GM12874 (cell line): ENCODE measurements at regions not wholly inside any gene's neighbourhood (a gene's known extent, or its start where the extent isn't known, plus 50 kb on each side); places are given as distances from the start of the nearest gene placed in this dataset.

Experiments used
- CTCF ChIP-seq: IDR thresholded peaks from 2 replicates; pipeline ENCODE4 v1.5.1; 2011; ENCODE audit warnings: low read depth, mild to moderate bottlenecking, control low read depth, low read length, moderate library complexity; ENCODE audit not compliant: insufficient read depth

- no peak for TF ChIP-seq CTCF
Observed at GRCh38 chr15:53462651-53463050, 296.8 kb downstream of the WDR72 start.

DNA sequence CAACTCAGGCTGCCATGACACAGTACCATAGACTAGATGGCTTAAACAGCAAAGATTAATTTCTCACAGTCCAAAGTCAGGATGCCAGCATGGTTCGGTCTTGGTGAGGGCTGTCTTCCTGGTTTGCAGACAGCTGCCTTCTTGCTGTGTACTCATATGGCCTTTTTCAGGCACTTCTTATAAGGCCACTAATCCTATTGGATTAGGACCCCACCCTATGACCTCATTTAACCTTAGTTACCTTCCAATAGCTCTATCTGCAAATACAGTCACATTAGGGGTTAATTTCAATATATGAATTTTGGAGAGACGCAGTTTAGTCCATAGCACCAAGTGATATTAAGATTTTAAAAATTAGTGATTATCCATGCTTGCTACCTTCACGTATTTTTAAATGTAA lies 297.8 kb downstream of the WDR72 start:
- TF ChIP-seq CTCF = no peak

DNA sequence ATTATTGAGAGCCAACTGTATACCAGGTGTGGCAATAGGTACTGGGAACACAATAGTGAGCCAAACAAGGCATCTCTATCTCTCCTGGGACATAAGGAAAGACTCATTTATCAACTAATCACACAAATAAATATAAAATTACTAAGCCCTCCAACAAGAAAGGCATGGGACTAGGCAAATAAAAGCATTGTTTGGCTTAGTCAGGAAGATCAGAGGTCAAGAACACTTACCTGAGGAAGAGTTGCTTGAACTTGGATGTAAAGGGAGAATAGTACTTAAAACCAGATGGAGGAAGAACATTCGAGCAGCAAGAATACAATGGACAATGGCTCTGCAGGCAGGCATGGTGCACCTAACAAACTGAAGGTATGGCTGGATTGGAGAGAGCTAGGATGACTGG lies 300.7 kb downstream of the WDR72 start:
- TF ChIP-seq CTCF = no peak

DNA sequence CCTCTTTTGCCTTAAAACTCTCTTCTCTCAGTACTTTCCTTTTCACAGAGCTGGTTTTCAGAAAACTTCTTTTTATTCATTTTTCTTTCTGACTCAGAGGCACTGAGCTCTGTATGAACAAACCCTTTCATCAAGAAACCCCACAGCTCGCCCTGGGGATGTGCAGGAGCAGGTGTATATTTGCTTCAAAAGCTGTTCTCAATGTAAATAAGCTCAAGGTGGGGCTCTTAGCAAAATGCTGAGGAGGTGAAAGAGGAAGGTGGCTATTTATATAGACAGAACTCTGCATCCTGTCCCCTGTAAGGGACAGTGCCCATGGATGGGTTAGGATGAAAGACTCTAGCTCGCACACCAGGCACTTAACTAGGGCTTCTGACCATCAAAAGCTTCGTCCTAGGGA lies 302.0 kb downstream of the WDR72 start:
- no peak for TF ChIP-seq CTCF

DNA sequence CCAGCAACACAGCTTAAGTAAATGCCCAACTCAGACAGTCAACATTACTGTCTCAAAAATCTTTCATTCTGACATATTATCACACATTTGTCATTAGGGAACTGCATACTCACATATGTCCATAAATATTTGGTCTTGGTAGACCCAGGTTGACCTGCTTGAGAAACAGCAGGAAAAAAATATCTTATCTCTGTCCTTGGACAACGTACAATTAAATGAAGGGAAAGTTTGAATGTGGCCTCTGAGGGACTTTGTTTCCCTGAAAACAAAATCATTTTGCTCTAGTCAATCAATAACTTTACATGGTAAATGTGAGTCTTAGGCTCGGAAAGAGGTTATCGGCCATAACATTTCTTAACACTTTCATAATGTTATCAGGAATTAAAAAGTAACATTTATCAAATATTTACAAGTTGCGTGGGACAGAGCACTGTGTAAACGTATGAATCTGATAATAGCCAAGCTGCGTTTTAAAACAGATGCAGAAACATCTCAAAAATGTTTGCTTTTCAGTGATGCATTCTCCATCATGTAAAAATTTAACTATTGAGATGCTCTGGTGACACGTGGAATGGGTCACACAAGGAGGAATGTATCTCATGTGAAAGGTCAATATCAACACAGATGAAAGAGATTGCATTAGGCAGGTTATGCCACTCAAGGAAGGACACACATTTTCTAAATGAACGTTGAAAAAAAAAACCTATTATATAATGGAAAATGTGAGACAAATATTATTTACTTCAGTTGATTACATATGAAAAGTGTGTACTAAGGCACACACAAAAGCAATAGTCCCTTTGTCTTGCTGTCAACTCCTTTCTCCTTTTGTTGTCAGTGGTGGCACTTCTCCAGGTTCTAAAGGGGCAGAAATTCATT lies 304.4 kb downstream of the WDR72 start:
- TF ChIP-seq CTCF = no peak

GRCh38 chr15:53454535-53454842 lies 305.0 kb downstream of the WDR72 start:
- TF ChIP-seq CTCF = no peak

DNA sequence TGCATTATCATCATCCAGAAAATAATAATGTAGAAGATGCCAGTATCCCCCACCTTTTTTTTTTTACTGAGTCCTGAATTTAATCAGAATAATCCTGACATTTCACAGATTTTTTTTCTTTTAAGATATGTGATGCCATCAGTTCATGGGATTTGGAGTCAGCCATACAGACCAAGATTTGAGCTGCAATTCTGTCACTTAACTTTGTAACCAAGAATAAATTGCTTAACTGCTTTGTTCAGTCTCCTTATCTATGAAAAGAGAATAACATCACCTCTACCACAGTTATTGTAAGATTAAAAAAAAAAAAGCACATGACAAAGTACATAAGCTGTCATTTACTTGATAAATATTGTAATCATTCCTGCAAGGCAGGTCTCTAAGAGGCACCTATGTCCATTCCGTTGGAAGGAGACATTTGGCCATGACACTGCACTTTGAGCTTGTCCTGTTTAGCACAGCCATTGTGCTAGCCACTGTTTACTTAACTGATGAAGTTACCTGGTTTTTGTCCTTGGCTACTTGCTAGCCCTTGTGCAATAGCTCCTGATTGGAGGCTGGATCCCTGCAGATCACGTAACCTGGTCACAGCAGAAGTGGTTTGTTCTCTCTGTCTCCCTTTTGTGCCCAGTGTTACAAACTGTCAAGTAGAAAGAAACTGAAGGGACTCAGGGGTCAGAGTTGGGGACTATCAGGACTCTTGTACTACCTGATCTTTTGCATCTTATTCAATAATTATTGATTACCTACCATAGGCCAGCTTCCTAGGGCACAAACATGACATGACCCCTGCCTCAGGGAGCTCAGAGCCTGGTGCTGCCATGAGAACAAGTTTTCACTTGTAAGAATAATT lies 306.0 kb downstream of the WDR72 start:
- no peak for TF ChIP-seq CTCF
